Right renal pelvis (tissue), 4 donors: ENCODE measurements at regions not wholly inside any gene's neighbourhood (a gene's known extent, or its start where the extent isn't known, plus 50 kb on each side); places are given as distances from the start of the nearest gene placed in this dataset.

Source experiments
- DNase-seq, 4 donors: peaks; one replicate each; pipeline ENCODE4 v3.0.0-alpha.2; 2013; ENCODE audit warnings: low read depth in 4 of 4, low spot score in 3 of 4, missing footprints in 1 of 4

DNA sequence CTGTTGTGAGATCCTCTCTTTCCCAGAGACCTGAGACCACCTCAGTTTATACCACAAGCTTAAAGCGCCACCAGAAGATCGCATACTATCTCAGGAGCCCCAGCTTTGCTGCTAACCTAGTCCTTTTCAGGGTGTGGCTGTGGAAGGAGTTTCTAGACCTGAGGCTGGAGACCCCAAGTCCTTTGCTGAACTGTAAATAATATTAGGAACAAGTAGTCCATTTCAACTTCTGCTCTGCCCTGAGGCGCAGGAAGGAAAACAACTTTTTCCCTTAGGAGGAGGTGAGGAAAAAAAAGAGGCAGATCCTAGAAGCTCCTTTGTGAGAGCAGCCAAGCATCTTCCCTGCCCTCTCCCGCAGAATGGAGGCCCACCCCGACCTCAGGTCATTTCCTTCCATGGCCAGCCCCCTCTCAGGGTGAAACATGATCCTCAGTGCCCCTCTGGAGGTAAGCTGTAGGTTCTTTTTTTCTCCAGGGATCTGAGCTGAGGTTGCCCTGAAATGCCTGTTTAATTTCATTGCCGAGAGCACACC lies 122.8 kb upstream of the LGALSL start:
- DNase-seq = no peak

DNA sequence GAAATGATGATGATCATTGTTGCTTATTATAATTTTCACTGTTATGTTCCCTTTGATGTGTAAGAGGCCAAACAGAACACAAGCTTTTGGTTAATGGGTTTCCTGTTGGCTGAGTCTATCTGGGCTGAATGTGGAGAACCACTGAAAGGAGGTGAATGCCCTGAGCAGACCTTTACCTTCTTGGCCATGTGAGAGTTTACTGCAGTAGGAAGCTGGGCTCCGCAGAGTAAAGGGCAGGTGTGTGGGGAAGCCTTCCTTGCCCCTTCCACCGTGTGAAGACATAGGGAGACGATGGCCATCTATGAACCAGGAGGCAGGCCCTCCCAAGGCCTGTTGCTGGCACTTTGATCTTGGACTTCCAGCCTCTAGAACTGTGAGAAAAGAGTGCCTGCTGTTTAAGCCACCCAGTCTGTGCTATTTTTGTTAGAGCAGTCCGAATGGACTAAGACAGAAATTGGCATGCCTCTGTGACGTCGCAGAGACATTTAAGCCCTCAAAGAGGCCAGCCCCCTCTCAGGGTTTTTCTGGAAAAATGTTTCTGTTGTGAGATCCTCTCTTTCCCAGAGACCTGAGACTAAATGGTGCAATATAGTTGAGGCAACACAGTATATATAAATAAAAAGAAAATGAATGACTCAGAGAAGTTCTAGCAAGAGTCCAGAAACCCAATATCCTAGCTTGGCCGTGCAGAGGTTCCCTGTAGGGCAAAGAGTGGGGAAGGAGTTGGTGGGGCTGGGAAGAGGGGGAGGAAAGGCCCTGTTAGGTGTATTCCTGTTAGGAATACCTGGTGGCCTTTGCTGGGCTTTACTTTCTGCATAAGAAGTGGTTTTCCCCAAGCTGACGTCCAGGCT lies 121.9 kb upstream of the LGALSL start:
- no peak for DNase-seq

DNA sequence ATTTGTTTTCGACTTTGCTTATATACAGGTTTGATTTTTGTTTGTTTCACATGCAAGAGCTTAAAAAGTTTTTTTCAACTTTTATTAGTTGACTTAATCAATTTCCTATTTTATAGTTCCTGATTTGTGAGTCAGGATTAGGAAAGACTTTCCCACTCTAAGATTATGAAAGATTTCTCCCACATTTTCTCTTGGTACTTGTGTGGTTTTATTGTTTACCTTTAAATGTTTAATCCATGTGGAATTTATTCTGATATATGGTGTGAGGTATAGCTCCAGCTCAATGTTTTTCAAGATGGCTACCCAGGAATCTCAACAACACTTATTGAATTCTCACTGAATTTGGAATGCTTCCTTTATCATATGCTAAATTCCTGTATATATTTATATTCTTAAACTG lies 117.8 kb upstream of the LGALSL start:
- no peak for DNase-seq

DNA sequence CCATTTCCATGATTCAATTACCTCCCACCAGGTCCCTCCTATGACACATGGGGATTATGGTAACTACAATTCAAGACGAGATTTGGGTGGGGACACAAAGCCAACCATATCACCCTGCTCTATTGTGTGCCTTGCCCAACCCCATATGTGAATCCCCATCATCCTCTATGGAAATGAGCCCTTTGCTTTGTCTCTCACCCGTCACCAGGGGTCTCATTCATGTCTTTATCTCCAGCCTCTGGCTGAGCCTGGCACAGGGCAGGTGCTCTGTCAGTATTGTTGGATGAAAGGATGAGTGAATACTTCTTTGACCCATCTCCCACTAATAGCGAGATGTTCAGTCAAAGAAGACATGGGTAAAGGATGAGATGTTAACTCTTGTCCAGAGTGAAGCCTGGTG lies 116.6 kb upstream of the LGALSL start:
- no peak for DNase-seq

DNA sequence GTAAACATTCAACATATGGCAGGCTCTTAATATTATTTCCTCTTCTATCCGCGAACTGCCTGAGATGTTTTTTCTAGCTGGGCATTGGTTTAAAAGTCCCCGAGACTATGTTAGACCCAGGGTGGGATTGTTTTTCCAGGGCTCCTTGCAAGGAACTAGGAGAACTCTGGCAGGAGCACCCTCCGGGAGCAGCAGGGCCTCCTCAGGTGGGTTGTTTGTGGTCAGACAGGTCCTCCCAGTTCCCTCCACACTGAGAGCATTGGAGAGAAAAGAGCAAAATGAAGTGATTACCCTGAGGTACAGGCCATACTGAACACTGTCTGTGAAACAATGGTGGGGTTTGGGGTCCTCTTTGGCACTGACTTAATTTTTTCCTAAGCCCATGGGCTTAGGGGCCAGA lies 115.9 kb upstream of the LGALSL start:
- DNase-seq = no peak

DNA sequence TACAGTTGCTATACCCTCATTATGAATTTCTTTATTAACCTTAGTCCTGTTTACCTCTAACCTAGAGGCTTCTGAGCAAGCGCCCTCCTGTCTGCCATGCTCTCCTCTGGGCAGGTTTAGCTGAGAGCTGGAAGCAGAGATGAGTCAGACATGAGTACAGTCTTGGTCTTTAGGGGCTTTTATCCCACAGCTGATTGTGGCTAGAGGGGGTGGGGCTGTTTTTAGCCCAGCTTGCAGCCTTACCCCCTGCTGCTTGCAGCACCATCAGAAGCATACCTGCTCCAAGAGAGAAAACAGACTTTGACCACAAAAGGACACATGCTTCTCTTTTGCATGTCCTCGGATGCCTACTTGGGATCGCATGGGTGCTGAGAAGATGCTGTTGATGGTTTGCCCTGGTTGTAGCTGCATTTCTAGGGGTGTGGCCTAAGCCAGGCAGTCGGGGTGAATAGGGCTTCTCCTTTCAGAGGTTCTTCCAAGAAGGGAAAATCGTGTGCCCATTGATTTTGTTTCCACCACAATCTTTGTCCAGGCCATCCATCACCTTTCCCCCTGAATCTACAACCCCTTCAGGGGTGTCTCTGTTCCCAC lies 115.0 kb upstream of the LGALSL start:
- no peak for DNase-seq

DNA sequence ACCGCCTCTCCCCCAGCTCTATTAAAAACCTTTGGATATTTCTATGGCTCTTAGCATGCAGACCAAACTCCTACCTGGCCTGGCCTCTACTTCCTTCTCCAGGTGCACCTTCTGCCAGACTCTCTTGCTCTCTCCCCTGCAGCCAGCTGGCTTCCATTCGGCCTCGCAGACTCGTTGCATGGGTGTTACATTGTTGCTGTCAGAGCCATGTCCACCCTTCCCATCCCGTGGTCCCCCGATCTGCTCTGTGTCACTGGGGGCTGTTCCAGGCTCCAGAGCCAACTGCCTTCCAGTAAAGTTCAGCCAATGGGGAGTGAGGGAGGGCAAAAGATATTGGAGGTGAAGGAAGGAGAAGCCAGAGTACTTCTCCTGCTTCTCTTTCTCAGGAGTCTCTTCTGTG lies 112.5 kb upstream of the LGALSL start:
- no peak for DNase-seq

DNA sequence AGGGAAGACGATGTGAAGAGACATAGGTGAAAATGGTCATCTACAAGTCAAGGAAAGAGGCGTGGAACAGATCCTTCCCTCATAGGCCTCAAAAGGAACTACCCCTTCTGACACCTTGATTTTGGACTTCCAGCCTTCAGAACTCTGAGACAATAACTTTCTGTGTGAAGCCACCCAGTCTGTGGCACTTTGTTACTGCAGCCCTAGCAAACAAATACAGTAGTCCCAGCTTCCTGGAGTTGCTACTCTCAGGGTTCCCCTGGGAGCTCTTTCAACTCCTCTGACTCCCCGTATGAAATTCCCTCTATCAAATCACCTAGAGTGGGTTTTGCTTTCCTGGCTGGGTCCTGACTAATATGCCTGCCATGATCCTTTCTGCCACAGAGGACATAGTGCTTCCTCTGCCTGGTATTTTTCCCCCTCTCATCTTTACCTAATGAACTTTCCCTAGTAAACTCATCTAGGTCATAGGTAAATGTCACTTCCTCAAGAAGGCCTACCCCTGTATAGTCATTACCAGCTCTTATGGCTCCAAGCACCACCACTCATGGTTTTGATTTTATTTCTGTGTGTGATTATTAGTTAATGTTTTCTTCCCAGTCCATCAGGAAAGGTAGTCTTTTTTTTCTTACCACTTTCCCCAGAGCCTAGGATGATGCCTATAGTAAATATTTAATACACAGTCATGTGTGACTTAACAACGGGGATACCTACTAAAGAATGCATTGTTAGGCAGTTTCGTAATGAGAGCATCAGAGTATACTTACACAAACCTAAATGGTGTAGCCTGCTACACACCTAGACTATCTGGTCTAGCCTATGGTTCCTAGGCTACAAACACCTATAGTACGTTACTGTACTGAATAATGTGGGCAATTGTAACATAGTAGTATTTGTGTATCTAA lies 111.5 kb upstream of the LGALSL start:
- no peak for DNase-seq

DNA sequence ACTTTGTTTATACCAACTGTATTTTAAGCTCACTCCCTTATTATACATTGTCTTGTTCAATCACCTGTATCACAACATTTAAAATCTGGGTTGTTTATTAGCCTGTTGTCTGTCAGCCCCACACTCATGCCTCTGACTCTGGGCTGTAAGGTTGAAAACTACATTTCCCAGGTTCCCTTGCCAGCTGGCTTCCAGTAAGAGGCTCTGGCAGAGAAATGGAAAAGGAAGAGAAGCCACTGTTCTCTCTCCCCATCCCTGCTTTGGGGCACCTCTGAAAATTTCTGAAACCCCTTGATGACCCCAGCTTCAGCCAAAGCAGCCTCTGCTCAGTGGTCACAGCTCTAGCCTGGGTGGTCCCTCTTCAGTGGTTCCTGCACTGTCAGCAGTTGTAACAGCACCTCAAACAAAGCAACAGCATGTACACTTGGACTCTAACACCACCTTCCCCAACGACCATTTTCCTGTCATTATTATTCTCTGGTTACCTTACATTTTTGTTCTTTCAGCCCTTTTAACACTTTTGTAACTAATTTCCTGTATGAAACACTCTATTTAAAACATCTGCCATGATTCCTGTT lies 108.9 kb upstream of the LGALSL start:
- DNase-seq = no peak

DNA sequence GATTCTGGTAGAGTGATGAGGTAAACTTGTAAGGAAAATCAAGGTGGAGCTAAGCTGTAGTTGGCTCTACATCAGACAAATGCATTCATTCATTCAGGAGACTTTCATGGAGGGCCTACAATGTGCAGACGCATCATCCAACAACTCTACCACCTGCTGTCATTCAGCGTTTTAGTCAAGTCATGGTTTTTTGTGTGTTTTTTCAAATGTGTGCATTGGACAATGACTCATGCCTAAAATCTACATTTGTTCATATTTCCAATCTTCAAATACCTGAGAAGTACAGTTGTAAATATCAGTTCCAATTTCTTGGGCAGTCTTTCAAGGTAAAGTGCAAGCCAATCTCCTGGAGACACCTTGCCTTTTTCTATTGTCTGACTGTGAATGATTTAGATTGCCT lies 108.0 kb upstream of the LGALSL start:
- DNase-seq = no peak

DNA sequence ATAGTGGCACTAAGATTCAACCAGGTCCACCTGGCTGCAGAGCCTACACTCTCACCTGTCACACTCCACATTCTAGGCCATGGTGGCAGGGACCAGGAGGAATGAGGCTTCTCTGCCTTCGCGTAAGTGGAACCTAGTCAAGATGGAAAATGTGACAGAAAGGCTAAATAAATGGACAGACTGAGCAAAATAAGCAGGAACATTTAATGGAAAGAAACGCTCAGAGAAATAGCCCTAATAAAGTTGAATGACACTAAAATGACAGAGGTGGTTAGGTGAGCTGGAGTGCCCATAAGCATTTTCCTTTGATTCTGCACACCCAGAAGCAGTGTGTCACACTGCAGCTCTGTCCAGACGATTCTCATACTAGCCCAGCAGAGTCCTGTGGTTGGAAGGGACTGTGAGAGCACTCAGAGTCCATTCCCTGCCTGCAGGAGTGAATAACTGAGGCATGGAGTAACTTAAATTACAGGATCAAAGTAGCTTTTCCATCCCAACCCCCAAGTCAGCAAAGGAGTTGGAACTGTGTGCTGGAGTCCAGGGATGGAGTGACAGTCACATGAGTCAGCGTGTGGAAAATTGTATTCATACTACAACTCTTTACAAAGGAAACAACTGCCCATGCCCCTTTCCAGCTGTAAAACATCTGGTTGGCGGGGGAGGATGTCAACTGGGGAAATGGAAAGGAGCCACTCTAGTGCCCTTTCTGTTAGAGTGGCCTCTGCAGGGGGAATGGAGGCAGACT lies 105.4 kb upstream of the LGALSL start:
- no peak for DNase-seq

DNA sequence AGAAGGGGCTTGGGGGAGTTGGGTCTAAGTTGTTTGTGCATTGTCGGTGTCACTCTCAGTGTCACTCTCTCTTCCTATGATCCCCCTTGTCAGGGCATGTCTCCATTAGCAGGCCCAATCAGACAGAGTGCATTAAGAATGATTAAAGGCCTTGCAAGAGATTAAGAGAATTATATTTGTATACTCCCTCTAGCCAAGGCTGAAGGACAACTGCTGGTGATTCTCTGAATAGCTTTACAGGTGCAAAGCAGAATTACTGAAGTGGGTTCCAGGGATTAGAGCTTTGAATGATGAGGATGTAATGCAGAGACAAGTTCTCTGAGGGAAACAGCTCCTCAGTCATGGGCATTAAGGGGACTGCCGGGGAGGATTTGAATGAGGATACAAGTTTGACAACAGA lies 104.8 kb upstream of the LGALSL start:
- DNase-seq = no peak

DNA sequence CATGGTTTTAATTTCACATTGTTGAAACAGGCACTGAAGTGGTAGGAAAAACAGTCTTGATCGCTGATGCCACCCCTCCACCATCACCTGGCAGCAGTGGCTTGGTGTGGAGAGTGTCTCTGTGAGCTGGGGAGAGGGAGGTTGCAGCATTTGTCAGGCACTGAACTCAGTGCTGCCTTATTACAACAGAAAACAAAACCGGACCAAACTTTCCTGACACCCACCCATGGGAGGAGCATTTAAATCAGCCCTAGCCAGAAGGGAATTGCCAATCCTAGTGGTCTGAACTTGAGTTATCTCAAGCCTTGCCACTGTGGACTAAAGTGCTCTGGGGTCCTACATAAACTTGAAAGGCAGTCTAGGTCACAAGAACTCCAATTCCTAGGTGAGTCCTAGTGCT lies 103.0 kb upstream of the LGALSL start:
- no peak for DNase-seq

DNA sequence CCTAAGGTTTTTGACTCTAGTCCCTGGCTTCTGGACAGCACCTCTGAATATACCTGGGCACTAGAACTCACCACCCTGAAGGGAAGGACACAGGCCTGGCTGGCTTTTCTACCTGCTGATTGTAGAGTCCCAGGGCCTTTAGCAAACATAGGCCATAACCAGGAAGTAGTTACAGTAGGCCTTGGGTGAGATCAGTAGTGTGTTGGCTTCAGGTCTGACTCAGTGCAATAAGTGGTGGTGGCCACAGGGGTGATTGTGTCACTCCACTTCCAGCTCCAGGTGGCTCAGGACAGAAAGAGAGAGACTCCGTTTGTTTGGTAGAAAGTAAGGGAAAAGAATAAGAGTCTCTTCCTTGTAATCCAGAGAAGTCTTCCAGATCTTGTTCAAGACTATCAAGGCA lies 101.7 kb upstream of the LGALSL start:
- DNase-seq = no peak

DNA sequence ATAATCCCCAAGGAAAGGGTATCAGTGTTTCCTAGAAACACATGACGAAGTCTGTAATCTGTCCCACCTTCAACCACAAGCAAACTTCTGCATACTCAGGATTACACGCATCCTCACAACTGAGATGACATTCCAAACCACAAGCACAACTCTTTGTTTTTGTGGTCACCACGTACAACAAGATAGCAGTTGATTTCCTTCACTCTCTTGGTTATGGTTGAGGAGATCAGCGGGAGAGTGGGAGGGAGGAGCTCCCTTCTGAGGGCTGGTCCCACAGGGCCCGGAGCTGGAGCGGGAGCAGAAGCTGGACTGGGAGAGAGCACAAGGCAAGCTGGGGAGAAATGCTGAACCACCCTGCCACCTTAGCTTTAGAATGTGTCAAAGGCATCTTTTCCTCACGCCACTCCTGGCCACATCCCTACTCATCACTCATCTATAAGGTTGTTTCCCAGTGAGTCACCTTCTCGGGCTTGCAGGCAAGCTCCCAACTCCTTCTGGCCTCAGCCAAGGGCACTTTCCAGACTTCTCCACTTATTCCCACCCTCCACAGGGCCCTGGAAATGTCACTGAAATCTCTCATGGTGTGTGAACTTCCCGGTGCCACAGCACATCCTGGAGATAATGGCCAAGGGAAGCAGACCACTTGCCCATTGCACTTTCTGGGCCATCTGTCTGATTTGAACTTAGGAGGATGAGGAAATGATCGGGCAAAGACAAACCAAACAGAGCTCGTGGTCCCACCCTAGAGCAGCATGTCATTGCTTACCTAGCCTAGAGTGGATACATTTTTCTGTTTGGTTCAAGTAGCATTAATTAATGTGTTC lies 98.9 kb upstream of the LGALSL start:
- DNase-seq = no peak

DNA sequence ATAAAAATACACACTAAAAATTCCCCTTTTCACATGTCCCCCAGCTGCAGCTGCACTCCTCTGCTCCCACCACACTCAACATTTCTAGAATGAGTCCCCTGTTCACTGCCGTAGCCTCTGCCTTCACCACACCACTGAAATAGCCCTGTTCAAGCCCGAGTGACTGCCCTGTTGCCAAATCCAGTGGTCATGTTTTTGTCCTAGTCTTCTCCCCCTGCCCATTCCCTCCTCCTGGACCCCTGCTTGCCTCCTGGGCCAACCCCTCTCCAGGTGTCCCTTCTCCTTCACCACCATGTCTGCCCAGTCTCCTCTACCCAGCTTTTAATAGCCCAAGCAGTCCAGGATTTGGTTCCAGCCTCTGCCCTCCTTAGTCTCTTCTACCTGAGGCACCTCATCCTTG lies 97.1 kb upstream of the LGALSL start:
- DNase-seq = no peak

DNA sequence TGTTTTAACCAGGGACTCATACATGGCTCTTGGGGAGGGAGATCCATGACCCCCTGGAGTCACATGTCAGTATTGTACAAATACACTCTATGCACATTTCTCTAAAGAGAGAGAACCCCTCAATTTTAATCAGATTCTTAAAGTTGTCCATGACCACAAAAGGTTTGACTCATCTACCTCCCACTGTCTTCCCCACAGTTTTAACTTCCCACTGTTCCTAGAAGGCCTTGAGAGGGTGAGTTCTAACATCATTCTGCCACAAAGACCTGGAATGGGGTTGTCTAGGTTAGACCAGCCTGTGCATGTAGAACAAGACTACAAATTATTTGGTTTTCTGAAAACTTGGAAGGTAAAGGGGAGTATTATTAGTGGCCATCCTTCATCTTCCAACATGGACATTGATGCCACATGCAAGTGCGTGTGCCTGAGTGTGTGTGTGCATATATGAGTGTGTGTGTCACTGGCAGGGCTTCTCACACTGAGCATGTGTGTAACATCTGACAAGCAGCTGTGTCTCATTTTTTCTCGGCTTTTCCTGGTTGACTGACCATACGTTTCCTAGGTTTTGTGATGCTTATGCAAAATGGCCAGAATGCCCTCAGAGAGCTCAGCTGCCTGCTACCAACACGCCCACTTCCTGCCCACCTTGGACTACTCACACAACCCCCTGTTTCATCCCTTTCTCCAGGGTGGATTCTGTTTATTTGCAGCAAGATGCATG lies 94.6 kb upstream of the LGALSL start:
- DNase-seq = no peak

DNA sequence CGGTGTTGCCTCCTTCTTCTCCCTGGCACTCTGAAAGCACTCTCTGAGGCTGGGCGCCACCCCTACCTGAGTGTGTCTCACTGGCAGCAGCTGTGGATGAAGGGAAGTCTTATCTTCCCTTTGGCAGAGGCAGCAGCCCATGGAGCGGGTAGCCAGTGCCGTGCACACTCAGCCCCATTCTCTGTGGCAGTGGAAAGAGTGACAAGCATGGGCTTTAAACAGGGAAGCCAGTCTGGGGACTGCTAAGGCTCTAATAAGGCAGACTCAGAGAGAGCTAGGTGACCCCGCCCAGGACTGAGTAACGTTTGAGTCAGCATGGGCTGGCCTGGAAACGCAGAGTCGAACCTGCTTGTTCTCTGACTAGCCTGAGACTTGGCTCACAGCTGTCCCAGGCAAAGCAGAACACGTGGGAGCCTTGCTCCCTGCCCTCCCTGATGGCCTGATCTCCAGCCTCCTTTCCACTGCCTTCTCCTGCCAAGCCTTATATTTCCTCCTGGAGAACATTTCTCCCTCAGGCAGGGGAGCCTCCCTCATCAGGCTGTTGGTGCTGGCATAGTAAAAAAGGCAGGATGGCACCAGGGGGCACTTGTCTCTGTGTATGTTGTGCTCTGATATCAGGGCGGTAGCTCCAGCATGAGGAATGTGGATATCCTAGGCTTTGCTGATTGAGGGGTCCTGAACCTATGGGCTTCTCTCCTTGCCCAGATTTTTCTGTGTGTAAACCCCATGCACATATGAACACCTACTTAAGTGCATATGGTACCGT lies 93.9 kb upstream of the LGALSL start:
- no peak for DNase-seq
